ENCODE measurements at regions not wholly inside any gene's neighbourhood (a gene's known extent, or its start where the extent isn't known, plus 50 kb on each side); places are given as distances from the start of the nearest gene placed in this dataset.

GRCh38 chr4:33551244-33551643, 2693.1 kb downstream of the ARAP2 start:
- TF ChIP-seq CTCF (IDR thresholded peaks at IDR 0.05 in 2 of 3, conservative IDR thresholded peaks at IDR 0.05 in 1 of 3; ENCODE audit: borderline replicate concordance in 1 of 3, insufficient read depth in 1 of 3, low read depth in 2 of 3, low read length in 2 of 3) (no peak), POLR2A (IDR thresholded peaks at IDR 0.05; ENCODE audit: borderline replicate concordance, extremely low read depth, insufficient read depth, insufficient read length) (no peak)

Data from HCT116 (cell line).